Middle frontal gyrus (tissue), 1 donor: ENCODE measurements at regions not wholly inside any gene's neighbourhood (a gene's known extent, or its start where the extent isn't known, plus 50 kb on each side); places are given as distances from the start of the nearest gene placed in this dataset.
"Not testable (repeated sequence)": the region's sequence is repeated elsewhere in the genome, so short reads cannot be mapped to it uniquely, and the experiment has no call there.

Experiments
- DNase-seq: peaks from one replicate; pipeline ENCODE4 v3.0.0-alpha.2; 2015; ENCODE audit warnings: low spot score; ENCODE audit errors: extremely low spot score

DNA sequence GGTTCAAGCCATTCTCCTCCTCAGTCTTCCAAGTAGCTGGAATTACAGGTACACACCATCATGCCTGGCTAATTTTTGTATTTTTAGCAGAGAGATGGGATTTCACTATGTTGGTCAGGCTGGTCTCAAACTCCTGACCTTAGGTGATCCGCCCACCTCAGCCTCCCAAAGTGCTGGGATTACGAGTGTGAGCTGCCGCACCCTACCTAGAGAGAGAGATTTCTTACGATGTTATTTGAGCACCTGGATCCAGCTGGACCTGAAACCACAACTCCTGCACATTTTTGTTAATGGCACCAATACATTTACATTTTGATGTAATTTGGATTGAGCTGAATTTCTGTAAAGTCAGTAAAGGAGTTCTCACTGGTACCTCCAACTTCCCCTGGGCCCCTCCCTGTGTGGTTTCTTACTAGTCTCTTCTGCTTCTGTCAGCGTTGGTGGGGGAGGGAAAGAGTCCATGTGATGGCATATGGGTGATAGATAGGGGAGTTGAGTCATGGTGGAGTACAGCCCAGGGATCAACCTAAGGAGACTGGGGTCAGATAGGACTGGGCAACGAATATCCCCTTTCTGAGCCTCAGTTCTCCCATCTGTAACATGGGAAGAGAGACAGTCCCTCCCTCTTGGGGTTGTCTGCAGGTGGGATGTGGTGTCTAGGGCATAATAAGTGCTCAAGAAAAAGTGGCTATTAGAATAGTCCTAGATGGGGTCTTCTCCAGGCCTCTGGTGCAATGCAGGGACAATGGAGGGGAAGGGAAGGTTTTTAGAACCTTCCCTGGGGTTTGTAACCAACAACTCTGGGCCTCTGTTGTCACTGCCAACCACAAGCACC lies 83.3 kb upstream of the MED13L start:
- DNase-seq, result no peak

DNA sequence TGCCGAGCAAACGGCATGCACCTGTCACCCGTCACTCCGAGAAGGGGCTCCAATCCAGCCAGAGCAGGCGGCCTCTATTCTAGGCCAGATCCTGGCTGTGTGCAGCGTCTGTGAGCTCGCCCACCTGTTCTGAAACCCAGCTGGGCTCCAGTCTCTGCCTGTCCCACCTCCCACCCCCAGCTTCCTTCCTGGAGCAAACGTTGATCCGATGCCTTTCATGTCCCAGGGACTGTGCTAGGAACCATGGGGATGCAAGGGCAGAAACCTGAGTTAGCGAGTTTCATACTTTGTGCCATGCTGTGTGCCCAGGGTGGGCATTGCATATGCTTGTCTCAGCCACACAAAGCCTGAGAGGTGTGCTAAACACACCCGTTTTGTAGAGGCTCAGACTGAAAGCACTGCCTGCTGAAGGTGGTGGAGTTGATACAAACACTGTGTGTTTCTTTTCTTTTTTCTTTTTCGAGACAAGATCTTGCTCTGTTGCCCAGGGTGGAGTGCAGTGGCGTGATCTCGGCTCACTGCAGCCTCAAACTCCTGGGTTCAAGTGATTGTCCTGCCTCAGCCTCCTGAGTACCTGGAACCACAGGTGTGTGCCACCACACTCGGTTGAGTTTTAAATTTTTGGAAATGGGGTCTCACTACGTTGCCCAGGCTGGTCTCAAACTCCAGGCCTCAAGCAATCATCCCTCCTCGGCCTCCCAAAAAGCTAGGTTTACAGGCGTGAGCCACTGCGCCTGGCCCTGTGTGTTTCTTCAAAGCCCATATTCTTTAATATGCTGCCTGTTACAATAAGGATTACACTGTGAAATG lies 84.1 kb upstream of the MED13L start:
- DNase-seq, result no peak

DNA sequence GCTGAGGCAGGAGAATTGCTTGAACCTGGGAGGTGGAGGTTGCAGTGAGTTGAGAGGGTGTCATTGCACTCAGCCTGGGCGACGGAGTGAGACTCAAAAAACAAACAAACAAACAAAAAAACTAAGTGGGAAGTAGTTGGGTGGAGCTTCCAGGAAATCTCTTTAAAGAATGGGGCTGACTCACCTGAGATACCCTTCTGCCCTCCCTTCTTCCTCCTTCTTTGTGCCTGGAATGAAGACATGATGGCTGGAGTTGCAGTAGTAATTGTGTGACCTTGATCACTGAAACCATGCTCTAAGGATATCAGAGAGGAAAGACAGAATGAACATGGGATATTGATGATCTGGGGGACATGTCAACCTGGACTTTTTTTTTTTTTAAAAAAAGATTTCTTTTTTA lies 87.6 kb upstream of the MED13L start:
- DNase-seq, result no peak

DNA sequence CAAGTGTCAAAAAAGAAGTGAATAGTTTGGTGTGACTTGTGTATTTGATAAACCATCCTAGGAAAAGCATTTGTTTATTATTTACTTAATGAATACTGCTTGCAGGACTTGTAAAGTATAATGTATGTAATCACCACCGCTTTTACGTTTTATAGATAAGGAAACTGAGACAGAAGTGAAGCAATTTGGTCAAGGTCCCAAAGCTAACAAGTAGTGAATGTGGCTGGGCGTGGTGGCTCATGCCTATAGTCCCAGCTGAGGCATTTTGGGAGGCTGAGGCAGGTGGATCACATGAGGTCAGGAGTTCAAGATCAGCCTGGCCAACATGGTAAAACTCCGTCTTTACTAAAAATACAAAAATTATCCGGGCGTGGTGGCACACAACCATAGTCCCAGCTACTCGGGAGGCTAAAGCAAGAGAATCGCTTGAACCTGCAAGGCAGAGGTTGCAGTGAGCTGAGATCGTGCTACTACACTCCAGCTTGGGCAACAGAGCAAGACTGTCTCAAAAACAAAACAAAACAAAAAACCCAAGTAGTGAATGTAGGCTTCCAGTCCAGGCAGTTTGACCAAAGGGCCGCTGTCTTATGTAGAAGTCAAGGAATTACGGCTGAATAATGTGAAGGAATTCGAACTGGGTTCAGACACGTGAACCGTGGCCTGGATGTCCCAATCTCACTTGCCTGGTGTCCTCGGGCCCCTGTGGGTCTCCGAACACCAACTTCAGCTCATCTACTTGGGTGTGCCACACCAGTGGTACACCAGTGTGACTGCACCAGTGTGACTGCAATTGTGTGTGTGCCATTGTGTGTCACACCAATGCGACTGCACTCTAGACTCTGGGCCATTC lies 88.3 kb upstream of the MED13L start:
- no peak for DNase-seq

- DNase-seq, result no peak
Measured at GRCh38 chr12:116366456-116366776, 88.9 kb upstream of the MED13L start.

DNA sequence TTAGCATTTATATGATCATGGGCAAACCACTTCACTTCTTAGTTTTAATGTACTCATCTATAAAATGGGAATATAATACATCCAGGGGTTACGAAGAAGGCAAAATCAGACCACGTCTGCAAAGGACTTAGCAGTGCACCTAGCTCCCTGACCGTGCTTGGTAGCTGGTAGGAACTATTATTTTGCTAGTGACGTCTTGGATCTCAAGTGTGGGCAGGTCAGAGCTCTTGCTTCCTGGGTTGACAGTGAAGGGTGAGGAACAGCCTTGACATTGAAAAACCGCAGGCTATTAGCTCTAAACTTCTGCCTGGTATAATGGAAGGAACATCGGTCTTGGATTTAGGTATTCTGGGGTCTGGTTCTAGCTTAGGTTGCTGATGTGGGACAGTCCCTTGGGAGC lies 89.3 kb upstream of the MED13L start:
- no peak for DNase-seq

- no peak for DNase-seq
Measured at GRCh38 chr12:116368196-116369194, 91.0 kb upstream of the MED13L start.

DNA sequence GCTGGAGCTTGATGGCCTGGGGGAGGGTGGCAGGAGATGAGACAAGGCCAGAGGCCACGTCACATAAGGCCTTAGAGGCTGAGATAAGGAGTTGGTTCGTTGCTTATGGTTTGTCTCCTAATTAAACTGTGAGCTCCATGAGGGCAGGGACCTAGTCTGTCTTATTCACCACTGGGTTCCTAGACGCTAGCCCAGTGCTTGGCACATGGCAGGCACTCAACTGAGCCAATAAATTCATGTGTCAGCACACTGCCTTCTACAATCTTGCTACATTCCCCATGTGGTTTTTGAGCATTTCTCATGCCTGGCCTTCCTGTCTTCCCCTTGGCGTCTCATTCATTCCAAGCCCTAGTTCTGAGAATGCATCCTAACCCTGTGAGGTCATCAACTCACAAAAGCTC lies 92.5 kb upstream of the MED13L start:
- DNase-seq, result no peak

- no peak for DNase-seq
Measured at GRCh38 chr12:116370886-116371580, 93.5 kb upstream of the MED13L start.

DNA sequence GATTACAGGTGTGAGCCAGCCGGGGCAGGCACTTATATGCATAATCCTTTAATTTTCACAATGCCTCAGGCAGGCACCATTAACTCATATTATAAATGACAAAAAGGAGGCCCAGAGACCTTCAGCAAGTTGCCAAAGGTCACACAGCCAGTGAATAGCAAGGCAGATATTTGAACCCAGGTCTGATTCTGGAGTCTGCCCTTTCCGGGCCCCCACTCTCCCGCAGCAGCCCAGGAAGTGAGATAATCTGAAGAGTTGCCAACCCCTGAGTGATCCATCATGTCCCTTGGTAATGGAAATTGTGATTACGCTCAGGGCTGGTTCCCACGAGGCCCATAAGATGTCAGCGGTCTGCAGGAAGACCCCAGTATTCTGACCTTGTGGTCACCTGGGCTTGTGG lies 95.3 kb upstream of the MED13L start:
- no peak for DNase-seq

DNA sequence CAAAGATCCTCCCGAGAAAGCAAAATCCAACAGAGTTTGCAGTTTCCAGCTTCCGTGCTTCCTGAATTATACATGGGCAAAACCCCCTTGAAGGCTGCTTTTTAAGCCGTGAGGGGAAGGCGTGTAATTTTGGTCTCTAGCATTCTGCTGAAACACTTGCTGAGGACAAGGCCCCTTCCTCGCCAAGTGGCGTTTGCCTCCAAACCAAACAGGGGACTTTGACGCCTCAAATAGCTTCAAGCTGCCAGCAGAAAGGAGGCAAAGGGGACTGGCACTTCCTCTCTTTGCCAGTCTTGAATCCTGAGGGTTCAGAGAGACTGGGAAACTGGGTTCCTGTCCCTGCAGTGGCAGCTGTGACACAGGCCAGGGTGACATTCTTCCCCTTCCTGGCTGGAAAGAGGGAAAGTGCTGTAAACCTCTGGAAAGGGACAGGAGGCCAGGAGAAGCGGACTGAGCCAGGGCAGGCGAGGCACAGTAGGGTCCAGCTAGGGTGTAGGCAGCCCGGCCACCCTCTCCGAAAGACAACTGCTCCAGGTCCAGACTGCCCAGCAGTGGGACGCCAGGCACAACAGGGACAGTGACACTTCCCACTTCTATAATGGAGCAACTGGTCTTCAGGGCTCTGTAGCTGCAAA lies 96.2 kb upstream of the MED13L start:
- DNase-seq, result no peak

GRCh38 chr12:116374207-116374606 lies 96.7 kb upstream of the MED13L start:
- no peak for DNase-seq

- no peak for DNase-seq
Measured at GRCh38 chr12:116375278-116375842, 97.9 kb upstream of the MED13L start.

DNA sequence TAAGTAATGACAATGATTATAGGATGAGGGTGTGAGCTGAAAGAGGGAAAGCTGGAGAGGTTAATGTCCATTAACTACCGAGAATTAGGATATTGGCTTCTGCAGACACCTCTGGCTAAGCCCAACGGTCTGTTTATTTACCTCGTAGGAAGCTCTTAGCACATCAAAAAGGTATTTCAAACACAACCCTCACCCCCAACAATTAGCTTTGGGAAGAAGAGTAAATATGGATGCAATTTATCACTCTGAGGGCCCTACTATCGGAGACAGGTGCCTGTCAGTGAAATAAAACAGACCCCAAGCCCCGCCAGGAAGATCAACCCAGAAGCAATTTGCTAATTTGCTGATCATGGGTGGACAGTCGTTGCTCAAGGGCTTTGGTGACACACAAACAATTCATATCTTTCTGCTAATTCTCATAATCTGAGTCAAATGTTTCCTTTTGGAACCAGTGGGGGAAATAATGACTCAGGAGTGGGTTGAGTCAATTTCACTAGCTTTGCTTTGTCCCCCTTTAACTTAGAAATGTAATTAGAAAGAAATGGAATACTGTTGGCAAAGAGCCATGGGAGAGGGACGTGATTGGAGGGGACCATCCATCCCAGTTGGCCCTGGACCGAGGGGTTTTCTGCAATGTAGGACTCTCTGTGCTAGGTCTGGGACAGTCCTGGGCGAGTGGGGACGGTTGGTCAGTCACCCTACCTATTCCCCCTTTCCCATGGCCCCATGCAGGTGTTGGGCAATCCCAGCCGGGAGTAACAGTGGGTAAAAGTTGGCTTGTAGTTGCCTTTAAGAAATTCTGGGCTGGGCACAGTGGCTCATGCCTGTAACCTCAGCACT lies 99.1 kb upstream of the MED13L start:
- no peak for DNase-seq

GRCh38 chr12:116377194-116377571 lies 99.7 kb upstream of the MED13L start:
- DNase-seq, result not testable (repeated sequence)

GRCh38 chr12:116378002-116378401 lies 100.5 kb upstream of the MED13L start:
- DNase-seq, result no peak

DNA sequence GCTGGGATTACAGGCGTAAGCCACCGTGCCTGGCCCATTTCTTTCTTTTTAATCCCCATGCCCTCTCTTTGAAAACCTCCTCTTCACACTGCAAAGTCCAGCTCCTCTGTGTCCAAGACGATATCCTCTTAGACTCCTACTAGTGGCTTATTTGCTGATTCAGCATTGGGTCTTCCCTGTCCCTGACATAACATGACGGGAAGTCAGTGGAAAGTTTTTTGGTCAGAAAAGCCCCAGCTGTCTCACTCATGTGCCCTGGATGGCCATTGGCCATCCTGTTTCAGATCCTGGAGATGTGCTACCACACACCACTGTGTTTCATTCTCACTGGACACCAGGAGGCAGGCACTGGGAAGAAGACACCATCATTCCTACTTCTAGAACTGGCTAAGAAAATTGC lies 102.6 kb upstream of the MED13L start:
- DNase-seq, result no peak

DNA sequence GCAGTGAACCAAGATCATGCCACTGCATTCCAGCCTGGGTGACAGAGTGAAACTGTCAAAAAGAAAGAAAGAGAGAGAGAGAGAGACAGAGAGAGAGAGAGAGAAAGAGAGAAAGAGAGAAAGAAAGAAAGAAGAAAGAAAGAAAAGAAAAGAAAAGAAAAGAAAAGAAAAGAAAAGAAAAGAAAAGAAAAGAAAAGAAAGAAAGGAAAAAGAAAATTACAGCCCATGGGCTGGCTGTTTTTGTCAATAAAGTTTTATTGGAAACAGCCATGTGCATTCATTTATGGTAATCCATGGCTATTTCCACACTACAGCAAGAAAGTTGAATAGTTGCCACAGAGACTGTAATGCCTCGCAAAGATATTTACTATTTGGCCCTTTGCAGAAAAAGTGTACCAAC lies 103.2 kb upstream of the MED13L start:
- DNase-seq, result not testable (repeated sequence)
